ENCODE measurements at regions not wholly inside any gene's neighbourhood (a gene's known extent, or its start where the extent isn't known, plus 50 kb on each side); places are given as distances from the start of the nearest gene placed in this dataset.
"Not testable (repeated sequence)": the region's sequence is repeated elsewhere in the genome, so short reads cannot be mapped to it uniquely, and the experiment has no call there.

- H3K4me3 ChIP-seq: no peak overlapping the region
- peaks cover 12% of the 10 kb centered on the region for H3K4me1 ChIP-seq
- TF ChIP-seq, protein P1, sequence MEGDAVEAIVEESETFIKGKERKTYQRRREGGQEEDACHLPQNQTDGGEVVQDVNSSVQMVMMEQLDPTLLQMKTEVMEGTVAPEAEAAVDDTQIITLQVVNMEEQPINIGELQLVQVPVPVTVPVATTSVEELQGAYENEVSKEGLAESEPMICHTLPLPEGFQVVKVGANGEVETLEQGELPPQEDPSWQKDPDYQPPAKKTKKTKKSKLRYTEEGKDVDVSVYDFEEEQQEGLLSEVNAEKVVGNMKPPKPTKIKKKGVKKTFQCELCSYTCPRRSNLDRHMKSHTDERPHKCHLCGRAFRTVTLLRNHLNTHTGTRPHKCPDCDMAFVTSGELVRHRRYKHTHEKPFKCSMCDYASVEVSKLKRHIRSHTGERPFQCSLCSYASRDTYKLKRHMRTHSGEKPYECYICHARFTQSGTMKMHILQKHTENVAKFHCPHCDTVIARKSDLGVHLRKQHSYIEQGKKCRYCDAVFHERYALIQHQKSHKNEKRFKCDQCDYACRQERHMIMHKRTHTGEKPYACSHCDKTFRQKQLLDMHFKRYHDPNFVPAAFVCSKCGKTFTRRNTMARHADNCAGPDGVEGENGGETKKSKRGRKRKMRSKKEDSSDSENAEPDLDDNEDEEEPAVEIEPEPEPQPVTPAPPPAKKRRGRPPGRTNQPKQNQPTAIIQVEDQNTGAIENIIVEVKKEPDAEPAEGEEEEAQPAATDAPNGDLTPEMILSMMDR (IDR thresholded peaks at IDR 0.05): no peak
- DNase-seq (no peak), ATAC-seq (no peak)
- no peaks in the 10 kb centered on the region for H3K27me3 ChIP-seq (ENCODE audit: low read depth)
- no peak overlapping the region for H3K27ac ChIP-seq
- H3K36me3 ChIP-seq: no peaks in the 10 kb centered on the region
- intact Hi-C loops (cut with DNase I): no loop called here
- H3K9me3 ChIP-seq: no peaks in the 10 kb centered on the region
These were observed 141.6 kb downstream of the ALOX5 start for GRCh38 chr10:45515630-45516029.

GRCh38 chr10:45514291-45515270, 140.6 kb downstream of the ALOX5 start:
- no peak for ATAC-seq
- Histone ChIP-seq H3K27me3 (ENCODE audit: low read depth) (no peaks in the 10 kb centered on the region), H3K9me3 (no peaks in the 10 kb centered on the region), H3K27ac (no peak overlapping the region), H3K4me3 (no peak overlapping the region), H3K36me3 (no peaks in the 10 kb centered on the region), H3K4me1 (peaks cover 12% of the 10 kb centered on the region)
- no peak for DNase-seq
- intact Hi-C loops (cut with DNase I): no loop called here
- TF ChIP-seq, protein P1 (IDR thresholded peaks at IDR 0.05): no peak

DNA sequence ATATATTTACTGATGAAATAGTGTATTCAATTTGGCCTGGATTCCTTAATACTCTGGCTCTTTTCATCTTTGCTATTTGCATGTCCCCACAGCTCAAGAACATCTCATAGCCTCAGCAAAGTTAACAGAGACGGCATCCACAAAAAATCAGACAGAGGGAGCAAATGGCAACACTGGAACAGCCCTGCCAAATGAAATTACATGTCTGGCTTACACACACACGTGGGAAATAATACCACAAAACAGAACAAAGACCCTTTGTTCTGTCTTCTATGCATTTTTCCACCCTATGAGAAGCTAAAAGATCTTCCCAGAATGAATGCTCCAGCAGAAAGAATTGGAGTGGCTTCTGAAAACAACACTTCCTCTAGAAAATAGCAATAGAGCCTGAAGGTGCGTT, 139.5 kb downstream of the ALOX5 start:
- intact Hi-C loops (cut with DNase I): no loop called here
- ATAC-seq: no peak
- DNase-seq: no peak
- Histone ChIP-seq H3K4me3 (no peak overlapping the region), H3K4me1 (peaks cover 12% of the 10 kb centered on the region), H3K36me3 (no peaks in the 10 kb centered on the region), H3K27me3 (ENCODE audit: low read depth) (no peaks in the 10 kb centered on the region), H3K27ac (no peak overlapping the region), H3K9me3 (no peaks in the 10 kb centered on the region)
- TF ChIP-seq, protein P1 (IDR thresholded peaks at IDR 0.05): no peak

DNA sequence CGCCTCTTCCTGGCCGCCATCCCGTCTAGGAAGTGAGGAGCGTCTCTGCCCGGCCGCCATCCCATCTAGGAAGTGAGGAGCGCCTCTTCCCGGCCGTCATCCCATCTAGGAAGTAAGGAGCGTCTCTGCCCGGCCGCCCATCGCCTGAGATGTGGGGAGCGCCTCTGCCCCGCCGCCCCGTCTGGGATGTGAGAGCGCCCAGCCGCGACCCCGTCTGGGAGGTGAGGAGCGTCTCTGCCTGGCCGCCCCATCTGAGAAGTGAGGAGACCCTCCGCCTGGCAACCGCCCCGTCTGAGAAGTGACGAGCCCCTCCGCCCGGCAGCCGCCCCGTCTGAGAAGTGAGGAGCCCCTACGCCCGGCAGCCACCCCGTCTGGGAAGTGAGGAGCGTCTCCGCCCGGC, 137.9 kb downstream of the ALOX5 start:
- ATAC-seq: not testable (repeated sequence)

DNA sequence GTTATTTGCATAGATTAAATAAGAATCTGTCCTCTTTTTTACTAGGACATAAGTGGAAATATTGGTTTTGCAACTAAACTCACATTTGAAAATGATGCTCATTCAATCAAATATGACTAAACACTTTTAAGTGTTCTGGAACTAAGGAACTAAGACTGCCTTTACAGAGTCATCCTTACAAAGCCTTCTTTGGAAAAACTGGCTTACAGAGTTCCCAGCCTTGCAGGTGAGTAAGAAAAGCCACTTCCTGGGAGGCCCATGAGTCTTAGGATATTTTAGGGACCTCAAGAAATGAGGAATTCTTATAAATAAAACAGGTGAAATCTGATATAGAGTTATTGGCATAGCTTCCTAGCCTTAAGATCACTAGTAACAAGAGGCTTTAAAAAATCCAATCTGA, 135.5 kb downstream of the ALOX5 start:
- DNase-seq: no peak
- no peak overlapping the region for H3K4me3 ChIP-seq
- no peaks in the 10 kb centered on the region for H3K36me3 ChIP-seq
- TF ChIP-seq, protein P1 (IDR thresholded peaks at IDR 0.05): no peak
- peaks cover 3% of the 10 kb centered on the region for H3K4me1 ChIP-seq
- no peaks in the 10 kb centered on the region for H3K27me3 ChIP-seq (ENCODE audit: low read depth)
- no peaks in the 10 kb centered on the region for H3K9me3 ChIP-seq
- no peak overlapping the region for H3K27ac ChIP-seq
- intact Hi-C loops (cut with DNase I): no loop called here
- ATAC-seq: no peak

More for the DNA sequence above, 137.9 kb downstream of the ALOX5 start:
- DNase-seq; H3K36me3 ChIP-seq; H3K9me3 ChIP-seq; H3K27ac ChIP-seq; intact Hi-C loops (cut with DNase I); H3K27me3 ChIP-seq (ENCODE audit: low read depth); H3K4me3 ChIP-seq: not testable (repeated sequence)
- peaks cover 12% of the 10 kb centered on the region for H3K4me1 ChIP-seq

- no peak overlapping the region for H3K4me3 ChIP-seq
- H3K9me3 ChIP-seq: no peaks in the 10 kb centered on the region
- ATAC-seq: no peak
- H3K4me1 ChIP-seq: no peaks in the 10 kb centered on the region
- DNase-seq: no peak
- TF ChIP-seq, protein P1 (IDR thresholded peaks at IDR 0.05): no peak
- H3K27ac ChIP-seq: no peak overlapping the region
- H3K27me3 ChIP-seq (ENCODE audit: low read depth): no peaks in the 10 kb centered on the region
- intact Hi-C loops (cut with DNase I): no loop called here
- no peaks in the 10 kb centered on the region for H3K36me3 ChIP-seq
These were observed 131.3 kb downstream of the ALOX5 start for GRCh38 chr10:45505311-45505710.

All from lower lobe of right lung (tissue), 2 donors.